ENCODE measurements at regions not wholly inside any gene's neighbourhood (a gene's known extent, or its start where the extent isn't known, plus 50 kb on each side); places are given as distances from the start of the nearest gene placed in this dataset.

DNA sequence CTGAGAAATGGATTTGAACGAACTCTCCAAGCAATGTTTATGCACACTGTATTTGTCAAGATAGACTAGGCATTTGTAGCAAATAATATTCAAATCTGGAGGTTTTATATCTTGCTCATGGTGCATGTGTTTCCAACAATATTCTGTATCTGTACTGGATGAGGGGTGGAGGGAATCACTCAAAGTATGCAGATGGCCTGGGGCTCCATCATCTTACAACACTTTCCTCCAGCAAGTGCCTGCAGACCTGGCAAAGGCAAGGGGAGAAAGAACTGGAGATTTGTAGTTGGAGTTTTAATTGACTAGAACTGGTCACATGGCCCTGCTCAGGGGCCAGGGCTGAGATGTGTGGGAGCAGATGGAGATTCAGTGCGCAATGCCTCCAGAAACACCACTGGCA is 309.0 kb downstream of the PLK2 start:
- TF ChIP-seq EP300 (IDR thresholded peaks at IDR 0.05) = no peak
- TF ChIP-seq POLR2A (IDR thresholded peaks at IDR 0.05) = no peak
